HepG2 (cell line): ENCODE measurements at regions not wholly inside any gene's neighbourhood (a gene's known extent, or its start where the extent isn't known, plus 50 kb on each side); places are given as distances from the start of the nearest gene placed in this dataset.

ENCODE experiments used
- CTCF ChIP-seq: sonication (generic); formaldehyde crosslinking; IDR thresholded peaks from 2 replicates; pipeline ENCODE4 v1.5.0; 2020; ENCODE audit warnings: mild to moderate bottlenecking, missing genetic modification reagents, moderate library complexity
- GATAD1 ChIP-seq: IDR thresholded peaks from 2 replicates; pipeline ENCODE4 v1.6.1; 2016; ENCODE audit warnings: missing genetic modification reagents, missing compliant biosample characterization
- HHEX ChIP-seq: IDR thresholded peaks from 2 replicates; pipeline ENCODE4 v1.6.1; 2016; ENCODE audit warnings: control low read depth
- HNRNPUL1 ChIP-seq: fragments of 200-400 bp; formaldehyde crosslinking; IDR thresholded peaks from 2 replicates; pipeline ENCODE4 v1.6.1; 2017; ENCODE audit warnings: low read depth, mild to moderate bottlenecking, low read length, moderate library complexity
- MXD4 ChIP-seq: IDR thresholded peaks from 2 replicates; pipeline ENCODE4 v1.6.1; 2016; ENCODE audit warnings: mild to moderate bottlenecking, missing biosample characterization, missing genetic modification reagents
- NFE2L1 ChIP-seq: sonication (generic); formaldehyde crosslinking; IDR thresholded peaks from 2 replicates; pipeline ENCODE4 v1.4.0; 2020; ENCODE audit warnings: missing genetic modification reagents, mild to moderate bottlenecking, borderline replicate concordance
- NFRKB ChIP-seq: fragments of 450-650 bp; IDR thresholded peaks from 2 replicates; pipeline ENCODE4 v1.6.1; 2017
- RBAK ChIP-seq: sonication (generic); formaldehyde crosslinking; IDR thresholded peaks from 2 replicates; pipeline ENCODE4 v1.5.1; 2020; ENCODE audit warnings: mild to moderate bottlenecking, missing genetic modification reagents
- ZBTB2 ChIP-seq: sonication (generic); formaldehyde crosslinking; IDR thresholded peaks from 2 replicates; pipeline ENCODE4 v1.8.0; 2022; ENCODE audit warnings: low read depth, missing genetic modification reagents
- ZNF232 ChIP-seq: sonication (generic); formaldehyde crosslinking; IDR thresholded peaks from 2 replicates; pipeline ENCODE4 v1.4.0; 2020; ENCODE audit warnings: missing genetic modification reagents, borderline replicate concordance
- ZNF292 ChIP-seq: sonication (generic); formaldehyde crosslinking; IDR thresholded peaks from 2 replicates; pipeline ENCODE4 v1.8.1; 2022; ENCODE audit warnings: mild to moderate bottlenecking, low read depth, missing genetic modification reagents, borderline replicate concordance

DNA sequence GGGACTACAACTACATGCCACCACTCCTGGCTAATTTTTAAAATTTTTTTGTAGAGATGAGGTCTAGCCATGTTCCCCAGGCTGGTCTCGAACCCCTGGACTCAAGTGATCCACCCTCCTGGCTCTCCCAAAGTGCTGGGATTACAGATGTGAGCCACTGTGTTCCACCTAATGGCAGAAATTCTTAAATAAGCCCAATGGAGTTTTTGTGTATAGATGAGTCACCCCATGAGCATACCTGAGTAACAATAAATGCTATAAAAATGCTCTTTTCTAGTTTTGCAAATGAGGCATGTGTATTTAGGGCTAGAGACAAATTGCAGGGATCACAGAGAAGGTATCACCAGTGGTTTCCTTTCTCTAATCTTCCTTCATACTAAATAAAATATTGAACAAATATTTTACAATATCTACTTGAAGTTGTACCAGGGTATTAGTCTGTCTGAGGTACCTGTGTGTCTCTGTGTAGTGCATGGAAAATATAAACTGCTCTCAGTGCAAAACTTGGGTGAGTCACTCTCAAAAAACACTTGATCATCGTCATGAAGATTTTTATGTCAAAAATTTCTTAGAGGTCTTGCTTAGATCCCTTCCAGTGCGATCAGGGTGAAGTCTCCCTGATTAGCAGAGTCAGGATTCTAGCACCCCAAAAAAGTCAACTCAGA, 337.1 kb upstream of the MMADHC start:
- TF ChIP-seq RBAK: no peak
- TF ChIP-seq NFE2L1 (CRISPR knock-in tag): no peak
- TF ChIP-seq HNRNPUL1: no peak
- no peak for TF ChIP-seq MXD4
- no peak for TF ChIP-seq ZNF232 (CRISPR knock-in tag)
- TF ChIP-seq HHEX (CRISPR knock-in tag): no peak
- TF ChIP-seq ZNF292 (CRISPR knock-in tag): no peak
- TF ChIP-seq NFRKB: no peak
- no peak for TF ChIP-seq GATAD1 (CRISPR knock-in tag)
- TF ChIP-seq CTCF (CRISPR knock-in tag): no peak
- no peak for TF ChIP-seq ZBTB2
